GM19023 (cell line): ENCODE measurements at regions not wholly inside any gene's neighbourhood (a gene's known extent, or its start where the extent isn't known, plus 50 kb on each side); places are given as distances from the start of the nearest gene placed in this dataset.
"Not testable (repeated sequence)": the region's sequence is repeated elsewhere in the genome, so short reads cannot be mapped to it uniquely, and the experiment has no call there.

Experiments used
- ATAC-seq: cut with Tn5 transposase; IDR thresholded peaks from one replicate; pipeline ENCODE4 v1.9.1; 2021; ENCODE audit warnings: mild to moderate bottlenecking, moderate library complexity; ENCODE audit not compliant: unreplicated experiment

DNA sequence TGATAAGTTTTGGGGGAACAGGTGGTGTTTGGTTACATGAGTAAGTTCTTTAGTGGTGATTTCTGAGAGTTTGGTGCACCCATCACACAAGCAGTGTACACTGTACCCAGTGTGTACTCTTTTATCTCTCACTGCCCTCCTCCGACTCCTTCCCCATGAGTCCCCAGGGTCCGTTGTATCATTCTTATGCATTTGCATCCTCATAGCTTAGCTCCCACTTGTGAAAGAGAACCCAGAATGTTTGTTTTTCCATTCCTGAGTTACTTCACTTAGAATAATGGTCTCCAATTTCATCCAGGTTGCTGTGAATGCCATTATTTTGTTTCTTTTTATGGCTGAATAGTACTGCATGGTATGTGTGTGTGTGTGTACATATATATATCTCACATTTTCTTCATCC, 295.8 kb upstream of the GRAMD2B start:
- ATAC-seq: not testable (repeated sequence)

DNA sequence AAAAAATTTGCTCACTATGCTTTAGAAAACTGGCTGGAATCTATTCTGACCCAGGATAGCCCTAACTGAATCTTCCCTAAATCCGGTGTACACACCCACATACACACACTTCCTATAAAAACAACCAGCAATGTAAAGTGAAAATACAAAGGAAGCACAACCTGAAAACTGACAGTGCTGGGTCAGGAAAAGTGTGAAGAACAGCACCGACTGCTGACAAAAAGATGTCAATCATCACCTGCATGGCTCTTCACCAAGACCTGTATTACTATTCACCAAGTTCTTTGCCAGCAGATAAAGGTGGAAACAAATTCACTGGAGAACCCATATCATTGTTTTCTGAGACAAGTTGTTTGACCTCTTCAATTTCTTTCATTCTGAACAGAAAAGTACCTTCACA, 293.8 kb upstream of the GRAMD2B start:
- no peak for ATAC-seq

DNA sequence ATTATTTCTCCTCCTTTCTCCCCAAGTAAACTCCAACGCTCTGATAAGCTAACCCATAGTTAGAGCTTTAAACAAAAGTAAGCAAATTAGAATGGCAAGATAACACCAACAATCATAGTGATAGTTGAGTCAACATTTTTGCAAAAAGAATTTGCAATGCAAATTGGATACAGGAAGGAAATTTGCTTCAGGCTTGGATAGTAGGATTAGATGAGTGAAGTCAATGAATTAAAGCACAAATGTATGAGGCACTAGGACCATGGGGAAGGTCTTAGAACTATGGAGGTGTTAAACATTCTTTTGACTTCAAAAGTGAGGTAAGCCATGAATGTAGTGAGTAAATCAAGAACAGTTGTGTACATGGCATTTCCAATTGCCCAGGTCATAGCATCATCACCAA, 289.8 kb upstream of the GRAMD2B start:
- no peak for ATAC-seq

DNA sequence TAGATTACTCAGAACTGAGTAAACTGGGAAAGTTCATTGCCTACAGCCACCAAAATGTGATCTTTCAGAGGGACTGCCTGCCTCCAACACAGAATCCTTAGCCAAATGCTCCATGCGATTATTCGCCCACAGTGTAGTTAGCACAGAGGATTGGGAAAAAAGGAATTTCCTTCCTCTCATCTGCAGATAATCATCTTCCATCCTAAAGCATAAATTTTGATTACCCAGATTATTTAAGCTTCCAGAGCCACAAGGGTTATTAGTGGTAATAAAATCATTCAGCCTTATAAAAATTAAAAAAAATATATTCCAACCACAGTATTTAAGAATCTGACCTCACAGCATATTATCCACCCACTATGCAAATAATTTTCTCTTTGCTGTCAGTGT, 285.3 kb upstream of the GRAMD2B start:
- no peak for ATAC-seq

DNA sequence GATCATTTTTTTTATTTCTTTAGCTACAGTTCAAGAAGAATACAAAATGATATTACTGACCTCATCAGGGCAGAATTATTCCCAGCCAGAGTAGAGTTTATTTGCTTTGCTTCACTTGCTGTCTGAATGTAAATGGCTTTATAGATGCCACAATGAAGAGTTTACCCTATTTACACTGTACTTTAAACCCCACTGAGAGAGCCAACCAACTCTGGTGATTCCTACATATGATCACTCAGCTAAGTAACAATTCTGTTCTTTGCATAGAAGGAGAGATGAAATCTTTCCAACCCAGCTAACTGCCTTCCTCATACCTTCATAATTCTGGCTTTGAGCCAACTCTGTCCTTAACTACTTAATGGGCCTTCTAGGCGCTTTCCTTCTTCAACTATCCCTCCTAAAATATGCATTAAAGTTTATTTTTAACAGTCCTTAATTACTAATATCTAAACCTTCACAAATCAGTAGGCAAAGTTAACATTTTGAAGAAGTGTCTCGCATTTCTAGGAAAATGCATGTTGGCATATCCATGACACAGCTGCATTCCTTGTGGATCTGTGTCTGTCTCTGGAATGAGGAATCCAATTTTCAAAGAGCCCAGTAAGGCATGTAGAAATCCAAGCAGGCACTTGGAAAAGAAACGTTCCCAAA, 284.8 kb upstream of the GRAMD2B start:
- ATAC-seq: no peak

DNA sequence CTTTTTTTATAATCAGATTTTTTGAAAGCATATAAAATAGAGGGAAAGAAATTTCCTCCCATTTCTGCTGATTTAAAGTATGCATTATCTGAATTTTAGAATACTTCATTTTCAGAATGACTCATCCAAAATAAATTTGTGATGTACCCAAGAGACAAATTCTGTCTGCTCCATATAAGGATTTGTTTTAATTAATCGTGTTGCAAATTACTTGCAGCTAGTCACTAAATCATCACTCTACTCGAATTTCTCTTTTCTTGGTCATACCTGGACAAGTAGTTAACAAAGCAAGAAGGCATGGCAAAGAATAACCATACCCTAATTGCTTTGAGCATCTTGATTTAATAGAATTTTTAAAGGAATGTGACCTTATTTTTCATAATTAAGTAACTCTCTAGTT, 284.1 kb upstream of the GRAMD2B start:
- ATAC-seq: no peak

DNA sequence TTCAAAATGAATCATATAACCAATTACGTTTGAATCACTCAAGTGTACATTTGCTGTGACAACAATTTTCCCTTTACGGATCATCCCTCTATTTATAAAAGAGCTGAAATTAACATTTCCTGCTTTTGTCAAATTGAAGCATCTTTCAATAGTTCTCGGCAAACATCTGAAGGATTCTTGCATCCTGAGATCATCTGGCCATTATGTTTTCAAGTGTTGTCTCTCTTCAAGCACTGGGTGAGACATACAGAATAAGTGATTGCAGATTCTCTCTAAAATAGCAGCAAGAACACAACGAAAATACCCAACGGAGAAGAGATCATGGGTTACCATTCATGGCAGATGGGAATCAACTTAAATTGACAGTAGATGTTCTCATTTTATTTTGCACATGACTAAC, 283.4 kb upstream of the GRAMD2B start:
- ATAC-seq: no peak

DNA sequence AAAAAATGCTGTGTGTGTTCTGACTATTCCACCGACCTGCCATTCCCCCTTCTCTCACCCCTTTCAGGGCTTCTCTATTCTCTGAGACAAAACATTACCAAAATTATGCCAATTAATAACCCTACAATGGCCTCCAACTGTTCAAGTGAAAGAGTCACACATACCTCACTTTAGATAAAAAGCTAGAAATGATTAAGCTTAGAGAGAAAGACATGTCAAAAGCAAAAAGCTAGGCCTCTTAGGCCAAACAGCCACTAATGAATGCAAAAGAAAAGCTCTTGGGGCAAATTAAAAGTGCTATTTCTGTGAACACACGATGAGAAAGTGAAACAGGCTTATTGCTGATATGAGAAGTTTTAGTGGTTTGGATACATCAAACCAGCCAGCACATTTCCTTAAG, 279.6 kb upstream of the GRAMD2B start:
- no peak for ATAC-seq

DNA sequence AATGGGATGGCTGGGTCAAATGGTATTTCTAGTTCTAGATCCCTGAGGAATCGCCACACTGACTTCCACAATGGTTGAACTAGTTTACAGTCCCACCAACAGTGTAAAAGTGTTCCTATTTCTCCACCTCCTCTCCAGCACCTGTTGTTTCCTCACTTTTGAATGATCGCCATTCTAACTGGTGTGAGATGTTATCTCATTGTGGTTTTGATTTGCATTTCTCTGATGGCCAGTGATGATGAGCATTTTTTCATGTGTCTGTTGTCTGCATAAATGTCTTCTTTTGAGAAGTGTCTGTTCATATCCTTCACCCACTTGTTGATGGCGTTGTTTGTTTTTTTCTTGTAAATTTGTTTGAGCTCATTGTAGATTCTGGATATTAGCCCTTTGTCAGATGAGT, 272.9 kb upstream of the GRAMD2B start:
- not testable (repeated sequence) for ATAC-seq

DNA sequence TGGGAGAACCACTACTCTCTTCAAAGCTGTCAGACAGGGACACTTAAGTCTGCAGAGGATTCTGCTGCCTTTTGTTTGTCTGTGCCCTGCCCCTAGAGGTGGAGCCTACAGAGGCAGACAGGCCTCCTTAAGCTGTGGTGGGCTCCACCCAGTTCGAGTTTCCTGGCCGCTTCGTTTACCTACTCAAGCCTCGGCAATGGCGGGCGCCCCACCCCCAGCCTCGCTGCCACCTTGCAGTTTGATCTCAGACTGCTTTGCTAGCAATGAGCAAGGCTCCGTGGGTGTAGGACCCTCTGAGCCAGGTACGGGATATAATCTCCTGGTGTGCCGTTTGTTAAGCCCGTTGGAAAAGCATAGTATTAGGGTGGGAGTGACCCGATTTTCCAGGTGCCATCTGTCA, 267.9 kb upstream of the GRAMD2B start:
- ATAC-seq: not testable (repeated sequence)

DNA sequence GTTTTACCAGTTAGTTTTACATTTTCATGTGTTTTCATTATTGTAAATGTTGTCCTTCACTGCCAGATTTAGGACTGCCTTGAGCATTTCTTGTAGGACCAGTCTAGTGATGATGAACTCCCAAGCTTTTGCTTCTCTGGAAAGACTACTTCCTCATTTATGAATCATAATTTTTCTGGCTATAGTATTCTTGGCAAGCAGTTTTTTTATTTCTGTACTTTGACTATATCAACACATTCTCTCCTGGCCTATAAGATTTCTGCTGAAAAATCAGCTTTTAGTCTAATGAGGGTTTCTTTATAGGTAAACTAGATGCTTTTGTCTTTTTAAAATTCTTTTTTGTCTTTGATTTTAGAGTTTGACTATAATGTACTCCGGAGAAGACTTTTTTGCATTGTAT, 256.8 kb upstream of the GRAMD2B start:
- no peak for ATAC-seq

DNA sequence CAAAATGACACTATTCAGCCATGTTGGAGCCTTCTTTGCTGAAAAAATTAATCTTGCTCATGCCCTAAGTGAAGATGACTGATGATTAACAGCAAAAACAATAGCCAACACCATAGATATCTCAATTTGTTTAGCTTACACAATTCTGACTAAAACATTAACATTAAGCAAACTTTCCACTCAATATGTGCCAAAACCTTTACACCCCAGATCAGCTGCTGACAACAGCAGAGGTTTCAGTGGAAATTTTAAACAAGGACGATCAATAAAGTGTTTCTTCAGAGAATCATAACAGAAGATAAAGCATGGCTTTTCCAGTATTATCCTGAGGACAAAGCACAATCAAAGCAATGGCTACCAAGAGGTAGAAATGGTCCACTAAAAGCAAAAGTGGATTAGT, 254.4 kb upstream of the GRAMD2B start:
- ATAC-seq: no peak

DNA sequence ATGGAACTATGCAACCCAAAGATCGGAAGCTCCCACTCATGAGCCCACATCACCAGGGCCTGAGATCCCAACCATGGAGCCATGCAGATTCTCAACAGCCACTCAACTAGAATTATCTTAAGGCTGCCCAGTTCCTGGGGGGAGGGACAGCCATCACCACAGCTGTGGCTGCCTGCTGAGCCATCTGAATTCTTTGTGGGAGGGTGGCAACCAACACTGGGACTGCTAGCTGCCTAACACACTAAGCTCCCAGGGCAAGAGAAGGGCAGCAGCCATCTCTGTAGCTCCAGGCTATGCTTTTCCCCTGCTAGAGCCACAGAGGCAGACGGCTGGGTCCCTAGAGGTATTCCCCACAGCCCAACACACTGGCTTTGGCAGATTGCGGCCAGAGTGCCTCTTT, 251.3 kb upstream of the GRAMD2B start:
- ATAC-seq: no peak

DNA sequence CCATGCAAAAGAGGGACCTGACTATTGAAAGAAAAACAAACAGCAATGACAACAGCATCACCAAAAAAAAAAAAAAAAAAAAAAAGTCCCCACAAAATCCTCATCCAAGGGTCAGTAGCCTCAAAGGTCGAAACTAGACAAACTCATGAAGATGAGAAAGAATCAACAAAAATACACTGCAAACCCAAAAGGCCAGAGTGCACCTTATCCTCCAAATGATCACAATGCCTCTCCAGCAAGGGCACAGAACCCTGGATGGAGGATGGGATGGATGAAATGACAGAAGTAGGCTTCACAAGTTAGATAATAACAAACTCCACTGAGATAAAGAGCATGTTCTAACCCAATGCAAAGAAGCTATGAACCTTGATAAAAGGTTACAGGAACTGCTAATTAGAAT, 250.4 kb upstream of the GRAMD2B start:
- ATAC-seq: no peak

DNA sequence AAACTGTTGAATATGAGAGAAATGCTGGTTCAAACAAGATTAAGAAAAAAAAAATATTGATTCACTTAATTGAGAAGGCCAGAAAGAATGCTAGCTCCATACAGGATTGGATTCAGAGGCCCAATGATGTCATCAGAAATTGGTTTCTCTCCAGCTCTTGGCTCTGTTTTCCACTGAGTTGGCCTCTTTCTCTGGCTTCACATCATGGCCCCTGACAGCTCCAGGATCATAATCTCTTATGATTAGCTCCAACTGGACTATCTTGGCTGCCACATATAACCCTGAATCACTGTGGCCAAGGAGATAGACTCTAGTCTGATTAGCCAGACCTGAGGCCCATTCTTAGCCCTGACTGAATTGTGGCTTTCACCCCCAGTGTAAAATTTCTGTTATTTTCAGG, 244.7 kb upstream of the GRAMD2B start:
- ATAC-seq: no peak

DNA sequence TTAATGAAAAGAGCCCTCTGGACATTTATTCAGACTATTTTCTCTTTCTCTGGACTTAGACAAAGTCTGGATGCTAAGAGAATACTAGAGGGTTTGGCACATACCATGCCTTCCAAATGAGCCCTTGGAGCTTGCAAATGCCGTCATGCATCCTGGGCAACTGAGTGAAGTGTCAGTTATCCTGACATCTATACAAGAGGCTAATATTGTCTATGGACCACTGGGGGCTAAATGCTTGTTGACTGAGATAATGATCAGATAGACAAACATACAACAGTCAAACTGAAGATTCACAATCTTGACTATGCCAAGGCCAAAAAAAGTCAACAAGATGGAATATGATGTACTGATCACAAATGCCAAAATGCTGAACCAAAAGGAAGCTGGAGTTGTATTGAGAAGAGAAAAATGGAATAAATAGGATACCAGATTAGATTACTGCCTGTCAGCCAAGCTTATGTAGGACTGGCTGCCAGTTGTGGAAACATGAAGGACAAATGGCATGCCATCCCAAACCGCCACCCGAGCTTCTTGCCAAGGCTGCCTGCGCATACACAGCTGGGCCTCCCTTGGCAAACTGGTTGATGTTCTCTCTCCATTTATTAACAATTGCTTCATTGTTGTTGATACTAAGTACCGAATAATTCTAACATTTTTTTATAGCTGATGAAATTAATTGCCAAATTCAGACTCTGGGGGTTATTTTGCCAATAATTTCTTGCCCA, 240.1 kb upstream of the GRAMD2B start:
- ATAC-seq: no peak

DNA sequence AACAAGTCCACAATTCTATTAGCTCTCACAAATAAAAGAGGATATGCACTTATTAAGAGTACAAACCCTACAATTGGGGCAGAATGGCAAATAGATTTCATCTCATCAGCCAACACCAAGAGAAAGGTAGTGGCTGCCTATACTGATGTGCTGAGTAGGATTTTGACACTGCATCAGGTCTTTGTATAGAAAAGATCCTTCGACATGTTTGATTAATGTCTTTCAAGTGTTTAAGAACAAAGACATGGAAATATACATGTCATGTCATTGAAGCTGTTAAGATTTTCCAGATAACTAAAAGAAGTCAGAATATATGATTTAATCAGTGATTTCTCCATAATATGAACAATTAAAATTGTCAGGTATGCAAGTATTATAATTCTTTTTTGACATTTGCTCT, 238.7 kb upstream of the GRAMD2B start:
- no peak for ATAC-seq

DNA sequence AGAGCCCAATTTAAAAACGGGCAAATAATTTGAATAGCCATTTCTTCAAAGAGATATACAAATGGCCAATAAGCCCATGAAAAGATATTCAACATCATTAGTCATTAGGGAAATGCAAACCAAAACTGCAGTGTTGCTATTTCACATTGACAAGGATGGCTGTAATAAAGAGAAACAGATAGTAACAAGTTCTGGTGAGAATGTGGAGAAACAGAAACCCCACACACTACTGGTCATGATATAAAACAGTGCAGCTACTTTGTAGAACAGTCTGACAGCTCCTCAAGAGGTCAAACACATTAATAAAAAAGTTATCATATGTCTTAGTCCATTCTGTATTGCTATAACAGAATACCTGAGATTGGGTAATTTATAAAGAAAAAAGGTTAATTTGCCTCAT, 237.0 kb upstream of the GRAMD2B start:
- no peak for ATAC-seq

DNA sequence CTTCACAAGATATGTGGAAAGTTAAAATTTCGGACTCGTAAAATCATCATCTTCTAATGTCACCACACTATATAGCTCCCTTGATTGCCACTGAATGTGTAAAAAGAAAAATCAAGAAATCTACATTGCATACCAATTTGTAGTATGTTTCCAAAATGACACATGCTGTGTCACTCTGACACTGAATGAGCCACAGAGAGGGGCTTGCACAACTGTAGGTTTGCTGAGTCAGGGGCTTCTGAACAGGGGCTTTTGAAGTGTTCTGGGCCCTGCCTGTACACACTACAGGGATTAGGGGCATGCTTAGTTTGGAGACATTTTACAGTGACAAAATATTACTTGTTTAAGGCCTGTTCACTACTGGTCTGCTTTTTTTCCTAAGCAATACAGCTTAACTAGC, 234.4 kb upstream of the GRAMD2B start:
- ATAC-seq: no peak

DNA sequence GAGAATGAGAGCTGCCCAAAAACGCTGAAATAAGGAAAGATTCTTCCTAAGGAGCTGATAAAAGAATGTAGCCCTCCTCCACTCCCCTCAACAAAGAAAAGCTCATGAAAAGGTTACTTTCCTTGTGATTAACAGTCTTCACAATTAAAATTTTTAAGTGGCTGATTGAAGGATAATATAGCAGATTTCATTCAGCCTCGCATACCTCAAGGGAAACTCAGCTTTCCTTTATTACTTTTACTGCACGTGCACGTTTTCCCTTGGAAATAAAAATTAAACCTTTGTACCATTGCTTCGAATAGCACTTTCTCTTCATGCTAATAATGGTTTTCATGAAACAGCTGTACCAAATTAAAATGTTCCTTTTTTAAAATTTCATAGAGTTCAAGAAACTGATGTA, 234.0 kb upstream of the GRAMD2B start:
- ATAC-seq: no peak

DNA sequence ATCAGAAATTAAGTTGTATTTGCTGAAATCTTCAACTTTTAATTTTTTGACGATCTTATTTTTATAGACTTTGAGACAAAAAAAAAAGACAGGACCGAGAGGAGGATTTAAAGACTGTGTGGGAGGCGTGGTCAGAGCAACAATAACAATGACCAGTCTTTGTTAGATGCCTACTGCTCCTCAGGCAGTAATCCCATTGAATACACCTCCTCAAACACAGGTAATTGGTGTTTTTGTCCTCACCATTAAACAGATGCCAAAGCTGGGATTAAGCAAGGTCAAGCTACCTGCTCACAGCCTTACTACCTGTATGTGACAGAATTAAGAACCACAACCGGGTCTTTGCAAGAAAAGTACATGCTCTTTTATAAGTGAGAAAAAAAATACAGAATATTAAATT, 233.3 kb upstream of the GRAMD2B start:
- no peak for ATAC-seq

DNA sequence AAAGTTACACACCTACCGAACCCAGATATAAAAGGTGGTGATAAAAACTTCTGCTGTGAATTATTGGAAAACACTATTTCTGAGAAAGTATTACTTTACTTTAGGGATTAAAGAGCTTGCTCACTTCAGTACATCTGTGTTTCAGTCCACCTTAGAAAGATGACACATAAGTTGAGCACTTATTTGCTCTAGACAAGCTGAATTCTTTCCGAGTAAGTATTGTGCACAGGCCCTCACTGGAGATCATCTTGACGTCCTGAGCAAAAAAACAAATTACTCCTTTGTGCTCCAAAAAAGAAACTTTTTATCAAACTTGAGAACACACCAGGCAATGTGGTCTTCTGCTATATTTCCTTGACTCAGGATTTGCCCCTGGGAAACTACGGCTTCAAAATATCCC, 231.0 kb upstream of the GRAMD2B start:
- ATAC-seq: no peak
